ENCODE measurements at regions not wholly inside any gene's neighbourhood (a gene's known extent, or its start where the extent isn't known, plus 50 kb on each side); places are given as distances from the start of the nearest gene placed in this dataset.
"Not testable (repeated sequence)": the region's sequence is repeated elsewhere in the genome, so short reads cannot be mapped to it uniquely, and the experiment has no call there.

DNA sequence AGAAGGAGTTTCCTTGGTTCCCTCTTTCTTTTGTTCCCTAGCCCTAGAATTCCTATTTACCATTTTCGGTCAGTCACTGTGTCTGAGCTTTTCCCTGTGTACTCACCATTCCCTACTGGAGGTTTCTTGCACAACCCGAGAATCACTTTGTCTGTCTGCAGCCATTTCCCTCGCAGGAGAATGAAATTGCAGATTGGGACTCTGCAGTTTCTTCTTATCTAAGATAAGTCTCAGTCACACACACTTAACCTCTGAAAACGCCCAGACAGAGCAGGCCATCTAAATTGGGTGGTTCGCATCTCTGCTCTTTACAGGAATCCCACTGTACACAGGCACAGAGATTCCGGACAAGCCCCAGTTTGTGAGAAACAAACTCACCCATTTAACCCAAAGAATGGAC lies 58.6 kb upstream of the CNTNAP2 start:
- no peak for DNase-seq

DNA sequence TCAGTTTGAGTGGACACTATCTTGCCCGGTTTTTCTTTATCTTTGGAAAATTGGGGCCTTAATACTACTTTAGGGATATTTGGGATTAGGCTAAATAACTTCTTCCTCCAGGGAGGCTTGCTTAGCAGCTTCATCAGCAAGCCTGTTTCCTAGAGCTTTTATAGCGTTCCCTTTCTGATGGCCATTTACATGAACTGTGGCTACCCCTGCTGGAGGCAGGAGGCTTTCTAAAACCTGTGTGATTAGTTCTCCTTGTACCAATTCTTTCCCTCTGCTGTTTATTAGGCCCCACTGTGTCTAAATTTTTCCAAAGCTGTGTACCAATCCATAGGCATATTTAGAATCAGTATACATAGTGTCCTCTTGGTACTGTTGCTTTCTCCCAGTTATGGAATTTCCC lies 61.7 kb upstream of the CNTNAP2 start:
- no peak for DNase-seq

DNA sequence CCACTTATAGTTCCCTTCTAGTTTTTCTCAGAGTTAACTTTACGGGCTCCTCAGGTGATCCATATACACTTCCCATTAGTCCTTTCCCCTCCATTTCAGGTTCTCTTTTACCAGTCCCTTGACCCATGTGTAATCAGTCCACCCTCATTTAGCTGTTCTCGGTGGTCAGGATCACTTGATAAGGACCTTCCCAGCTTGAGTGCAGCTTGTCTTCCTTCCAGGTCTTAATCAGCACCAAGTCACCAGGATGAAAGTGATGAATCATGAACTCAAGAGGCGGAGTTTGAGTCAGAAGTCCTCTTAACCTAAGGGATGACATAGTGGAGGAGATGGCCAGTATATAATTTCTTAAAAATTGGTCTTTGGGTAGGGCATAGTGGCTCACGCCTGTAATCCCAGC lies 63.1 kb upstream of the CNTNAP2 start:
- no peak for DNase-seq

DNA sequence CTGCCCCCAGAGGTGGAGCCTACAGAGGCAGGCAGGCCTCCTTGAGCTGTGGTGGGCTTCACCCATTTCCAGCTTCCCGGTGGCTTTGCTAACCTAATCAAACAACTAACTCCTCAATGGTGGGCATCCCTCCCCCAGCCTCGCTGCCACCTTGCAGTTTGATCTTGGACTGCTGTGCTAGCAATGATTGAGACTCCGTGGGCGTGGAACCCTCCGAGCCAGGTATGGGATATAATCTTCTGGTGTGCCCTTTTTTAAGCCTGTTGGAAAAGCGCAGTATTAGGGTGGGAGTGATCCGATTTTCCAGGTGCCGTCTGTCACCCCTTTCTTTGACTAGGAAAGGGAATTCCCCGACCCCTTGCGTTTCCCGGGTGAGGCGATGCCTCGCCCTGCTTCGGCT lies 73.3 kb upstream of the CNTNAP2 start:
- not testable (repeated sequence) for DNase-seq

DNA sequence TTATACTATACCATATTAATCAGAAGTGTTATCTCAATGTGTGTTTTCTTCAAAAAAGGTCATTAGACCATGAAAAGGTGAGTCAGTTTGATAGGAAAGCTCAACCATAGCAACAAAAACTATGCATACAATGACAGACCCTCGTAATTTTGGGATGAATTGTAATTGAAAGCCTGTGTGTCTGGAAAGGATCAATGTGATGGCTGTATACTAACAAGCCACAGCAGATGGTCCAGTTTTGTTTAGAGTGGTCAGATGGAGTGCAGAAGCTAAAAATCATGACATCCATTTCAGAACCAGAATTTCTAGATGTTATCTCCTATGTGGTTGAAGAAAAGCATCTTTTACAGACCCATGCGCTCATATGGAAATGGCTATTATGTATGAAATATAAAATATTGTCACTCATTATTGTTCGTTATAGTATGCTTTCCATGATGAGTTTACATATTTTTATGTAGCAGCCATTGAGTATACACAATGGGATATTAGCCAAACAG lies 88.3 kb upstream of the CNTNAP2 start:
- no peak for DNase-seq

DNA sequence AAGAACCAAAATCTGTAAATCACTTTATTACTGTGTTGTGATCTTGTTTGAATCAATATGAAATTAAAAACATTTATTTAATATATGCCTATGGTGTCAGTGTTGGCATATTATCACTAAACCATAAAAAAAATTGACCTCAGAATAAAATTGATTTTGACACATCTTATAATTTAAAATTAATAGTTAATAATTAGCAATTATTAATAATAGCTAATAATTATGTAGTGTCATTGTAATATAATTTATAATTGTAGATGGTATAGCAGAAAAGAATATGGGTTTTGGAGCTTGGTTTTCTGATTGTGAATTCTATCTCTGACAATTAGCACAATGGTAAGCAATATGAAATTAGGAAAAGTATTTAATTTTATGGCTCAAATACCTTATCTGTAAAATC lies 89.4 kb upstream of the CNTNAP2 start:
- DNase-seq: no peak

DNA sequence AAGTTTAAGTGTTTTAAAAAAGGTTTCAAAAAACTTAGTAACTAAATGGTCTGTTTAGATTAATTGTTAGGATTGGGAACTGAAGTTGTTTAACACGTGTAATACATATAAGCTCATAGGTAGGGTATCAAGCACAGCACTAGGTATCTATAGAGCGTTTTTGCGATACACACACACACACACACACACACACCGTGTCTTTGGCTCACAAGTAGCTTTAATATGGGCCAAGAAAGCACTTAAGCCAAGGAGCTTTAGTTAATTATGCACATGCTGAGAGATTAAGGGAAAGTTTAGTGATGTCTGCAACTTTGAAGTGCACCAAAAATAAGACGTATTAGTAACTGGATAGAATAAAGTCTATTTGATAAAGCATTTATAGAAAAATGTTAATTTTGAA lies 93.8 kb upstream of the CNTNAP2 start:
- DNase-seq: no peak

DNA sequence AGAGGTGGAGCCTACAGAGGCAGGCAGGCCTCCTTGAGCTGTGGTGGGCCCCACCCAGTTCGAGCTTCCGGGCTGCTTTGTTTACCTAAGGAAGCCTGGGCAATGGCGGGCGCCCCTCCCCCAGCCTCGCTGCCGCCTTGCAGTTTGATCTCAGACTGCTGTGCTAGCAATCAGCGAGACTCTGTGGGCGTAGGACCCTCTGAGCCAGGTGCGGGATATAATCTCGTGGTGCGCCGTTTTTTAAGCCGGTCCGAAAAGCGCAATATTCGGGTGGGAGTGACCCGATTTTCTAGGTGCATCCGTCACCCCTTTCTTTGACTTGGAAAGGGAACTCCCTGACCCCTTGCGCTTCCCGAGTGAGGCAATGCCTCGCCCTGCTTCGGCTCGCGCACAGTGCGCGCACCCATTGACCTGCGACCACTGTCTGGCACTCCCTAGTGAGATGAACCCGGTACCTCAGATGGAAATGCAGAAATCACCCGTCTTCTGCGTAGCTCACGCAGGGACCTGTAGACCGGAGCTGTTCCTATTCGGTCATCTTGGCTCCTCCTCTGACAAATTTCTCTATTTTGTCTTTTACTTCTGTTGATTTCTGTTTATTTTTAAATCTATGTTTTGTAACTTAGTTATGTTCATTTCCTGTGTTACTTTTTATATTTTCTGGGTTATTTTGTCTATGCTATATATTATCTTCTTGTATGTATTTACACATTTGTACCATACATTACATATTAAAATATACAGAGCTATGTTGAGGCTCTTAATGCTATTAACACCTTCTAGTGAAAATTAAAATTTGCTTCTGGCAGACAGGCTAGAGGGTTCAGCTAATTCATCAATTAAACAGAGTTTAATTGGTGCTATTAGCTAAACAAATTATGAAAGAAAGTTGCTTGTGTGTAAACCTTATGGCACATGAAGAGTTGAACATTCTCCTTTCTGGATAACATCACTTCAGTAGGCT lies 97.3 kb upstream of the CNTNAP2 start:
- DNase-seq: not testable (repeated sequence)

DNA sequence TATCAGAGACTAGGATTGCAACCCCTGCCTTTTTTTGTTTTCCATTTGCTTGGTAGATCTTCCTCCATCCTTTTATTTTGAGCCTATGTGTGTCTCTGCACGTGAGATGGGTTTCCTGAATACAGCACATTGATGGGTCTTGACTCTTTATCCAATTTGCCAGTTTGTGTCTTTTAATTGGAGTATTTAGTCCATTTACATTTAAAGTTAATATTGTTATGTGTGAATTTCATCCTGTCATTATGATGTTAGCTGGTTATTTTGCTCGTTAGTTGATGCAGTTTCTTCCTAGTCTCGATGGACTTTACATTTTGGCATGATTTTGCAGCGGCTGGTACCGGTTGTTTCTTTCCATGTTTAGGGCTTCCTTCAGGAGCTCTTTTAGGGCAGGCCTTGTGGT lies 99.2 kb upstream of the CNTNAP2 start:
- not testable (repeated sequence) for DNase-seq

DNA sequence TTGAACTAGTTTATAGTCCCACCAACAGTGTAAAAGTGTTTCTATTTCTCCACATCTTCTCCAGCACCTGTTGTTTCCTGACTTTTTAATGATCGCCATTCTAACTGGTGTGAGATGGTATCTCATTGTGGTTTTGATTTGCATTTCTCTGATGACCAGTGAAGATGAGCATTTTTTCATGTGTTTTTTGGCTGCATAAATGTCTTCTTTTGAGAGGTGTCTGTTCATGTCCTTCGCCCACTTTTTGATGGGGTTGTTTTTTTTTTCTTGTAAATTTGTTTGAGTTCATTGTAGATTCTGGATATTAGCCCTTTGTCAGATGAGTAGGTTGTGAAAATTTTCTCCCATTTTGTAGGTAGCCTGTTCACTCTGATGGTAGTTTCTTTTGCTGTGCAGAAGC lies 102.4 kb upstream of the CNTNAP2 start:
- DNase-seq: not testable (repeated sequence)

DNA sequence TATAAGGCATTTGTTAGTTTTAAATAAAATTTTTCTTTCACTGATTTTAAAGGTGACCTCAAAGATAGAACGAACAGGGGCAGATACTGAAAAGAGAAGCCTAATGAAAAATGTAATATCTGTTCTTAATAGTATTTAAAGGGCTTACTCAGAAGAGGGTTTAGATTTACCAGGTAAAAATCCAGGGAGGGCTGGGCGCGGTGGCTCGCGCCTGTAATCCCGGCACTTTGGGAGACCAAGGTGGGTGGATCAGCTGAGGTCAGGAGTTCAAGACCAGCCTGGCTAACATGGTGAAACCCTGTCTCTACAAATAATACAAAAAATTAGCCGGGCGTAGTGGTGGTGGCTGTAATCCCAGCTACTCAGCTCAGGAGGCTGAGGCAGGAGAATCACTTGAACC lies 108.3 kb upstream of the CNTNAP2 start:
- no peak for DNase-seq

DNA sequence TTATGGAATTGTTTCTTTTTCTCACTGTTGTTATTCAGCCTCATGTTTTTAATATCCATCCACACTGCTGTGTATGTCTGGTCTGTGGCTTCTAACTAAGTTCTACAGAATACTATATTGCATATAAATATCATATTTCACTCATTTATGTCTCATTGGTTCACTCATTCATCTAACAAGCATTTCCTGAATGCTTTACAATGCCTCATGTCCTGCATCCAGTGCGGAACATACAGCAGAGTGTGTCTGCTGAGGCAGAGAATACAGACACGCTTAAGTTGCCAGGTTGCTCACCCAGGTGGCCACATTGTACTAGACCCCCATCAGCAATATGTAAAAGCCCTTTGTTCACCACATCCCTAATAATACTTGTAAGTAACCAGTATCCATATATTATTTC lies 111.8 kb upstream of the CNTNAP2 start:
- no peak for DNase-seq

DNA sequence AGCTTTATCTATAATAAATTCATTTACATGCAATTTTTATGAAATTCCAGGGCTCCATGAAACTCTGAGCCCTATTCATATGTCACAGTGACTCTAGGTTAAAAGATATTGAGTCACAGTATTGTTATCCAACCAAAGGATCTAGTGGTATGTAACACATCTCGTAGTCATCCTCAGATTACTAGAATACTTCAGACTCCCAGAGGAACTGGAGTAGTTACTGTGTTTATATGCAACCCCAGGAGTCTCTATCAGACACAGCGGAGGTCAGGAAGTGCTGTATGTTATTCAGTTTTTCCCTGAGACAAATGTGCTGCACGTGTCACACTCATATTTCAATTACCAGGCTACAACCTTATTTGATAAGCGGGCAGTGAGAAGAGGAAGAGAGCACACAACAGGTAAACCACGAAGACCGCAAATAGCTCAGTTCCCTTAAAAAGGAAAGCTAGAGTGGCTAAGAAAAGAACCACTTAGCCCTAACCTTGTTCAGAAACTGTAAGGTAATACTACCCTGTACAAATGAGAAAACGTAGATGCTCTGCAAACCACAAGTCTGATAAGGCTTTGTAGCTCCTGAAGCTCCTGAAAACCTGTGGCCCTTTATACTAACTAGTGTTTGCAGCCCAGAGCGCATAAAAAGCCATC lies 114.0 kb upstream of the CNTNAP2 start:
- no peak for DNase-seq

DNA sequence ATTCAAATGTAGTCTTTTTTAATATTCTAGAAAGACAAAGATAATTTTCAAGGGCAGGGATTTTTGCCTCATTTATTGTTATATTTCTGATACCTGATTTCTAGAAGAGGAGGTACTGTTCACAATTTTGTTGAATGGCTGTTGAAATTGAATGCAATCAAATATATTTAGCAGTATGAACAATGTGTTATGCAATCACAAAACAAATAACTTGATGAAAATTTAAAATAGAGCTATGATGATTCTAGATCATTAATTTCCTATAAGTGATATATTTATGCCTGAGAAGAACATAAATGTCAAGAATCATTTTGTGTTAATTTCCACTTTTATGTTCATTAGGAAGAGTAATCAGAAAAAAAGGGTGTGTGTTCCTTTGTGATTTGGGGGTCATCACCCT lies 114.6 kb upstream of the CNTNAP2 start:
- no peak for DNase-seq

DNA sequence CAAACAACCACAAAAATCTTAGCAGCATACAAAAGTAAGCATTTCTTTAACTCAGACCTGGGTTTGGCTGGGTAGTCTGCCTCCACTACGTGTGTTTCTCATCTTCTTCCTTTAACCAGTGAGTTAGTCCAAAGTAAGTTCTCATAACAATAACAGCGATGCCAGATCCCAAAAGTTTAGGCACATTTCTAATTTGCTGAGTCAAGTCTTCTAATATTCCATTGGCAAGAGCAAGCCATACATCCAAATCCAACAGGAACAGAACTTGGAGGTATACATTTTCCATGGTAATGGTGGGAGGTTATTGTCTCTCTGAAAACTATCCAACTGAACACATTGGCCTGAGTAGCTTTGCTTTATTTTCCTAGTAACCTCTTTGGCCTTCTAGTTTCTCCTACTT lies 115.7 kb upstream of the CNTNAP2 start:
- DNase-seq: no peak

DNA sequence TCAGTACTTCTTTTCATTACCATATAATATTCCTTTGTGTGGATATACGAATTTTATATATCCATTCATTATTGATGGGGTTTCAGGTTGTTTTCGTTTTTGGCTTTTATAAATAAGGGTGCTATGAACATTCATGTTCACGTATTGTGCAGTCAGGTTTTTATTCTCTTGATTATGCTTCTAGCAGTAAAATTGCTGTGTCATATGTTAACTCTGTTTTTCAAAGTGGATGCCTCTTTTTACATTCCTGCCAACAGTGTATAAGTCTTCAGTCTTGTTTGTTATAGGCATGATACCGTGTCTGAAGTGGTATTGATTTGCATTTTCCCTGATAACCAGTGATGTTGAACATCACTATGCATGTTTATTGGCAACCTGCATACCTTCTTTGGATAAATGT lies 127.1 kb upstream of the CNTNAP2 start:
- no peak for DNase-seq

DNA sequence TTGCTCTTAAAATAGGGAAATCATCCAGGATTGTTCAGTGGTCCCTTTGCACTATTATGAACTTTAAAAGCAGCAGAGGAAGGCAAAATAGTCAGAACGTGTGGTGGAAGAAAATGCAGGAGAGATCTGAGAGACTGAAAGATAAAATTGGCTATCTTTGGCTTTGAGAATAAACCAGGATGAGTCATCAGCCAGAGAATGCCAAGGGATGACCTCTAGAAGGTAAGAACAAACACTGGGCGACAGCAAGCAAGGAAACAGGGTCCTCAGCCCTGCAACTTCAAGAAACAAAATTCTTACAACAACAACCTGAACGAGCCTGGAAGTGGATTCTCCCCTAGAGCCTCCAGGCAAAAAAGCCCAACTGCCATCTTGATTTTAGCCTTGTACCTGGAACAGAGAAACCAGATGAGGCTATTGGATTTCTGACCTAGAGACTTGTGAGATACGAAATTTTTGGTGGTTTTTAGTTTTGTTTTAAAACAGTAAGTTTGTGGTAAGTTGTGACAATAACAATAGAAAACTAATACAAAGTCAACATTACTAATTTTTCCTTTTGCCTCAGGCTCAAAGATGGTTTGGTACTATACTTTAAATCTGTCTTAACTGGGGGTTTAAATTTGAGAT lies 130.2 kb upstream of the CNTNAP2 start:
- DNase-seq: no peak

DNA sequence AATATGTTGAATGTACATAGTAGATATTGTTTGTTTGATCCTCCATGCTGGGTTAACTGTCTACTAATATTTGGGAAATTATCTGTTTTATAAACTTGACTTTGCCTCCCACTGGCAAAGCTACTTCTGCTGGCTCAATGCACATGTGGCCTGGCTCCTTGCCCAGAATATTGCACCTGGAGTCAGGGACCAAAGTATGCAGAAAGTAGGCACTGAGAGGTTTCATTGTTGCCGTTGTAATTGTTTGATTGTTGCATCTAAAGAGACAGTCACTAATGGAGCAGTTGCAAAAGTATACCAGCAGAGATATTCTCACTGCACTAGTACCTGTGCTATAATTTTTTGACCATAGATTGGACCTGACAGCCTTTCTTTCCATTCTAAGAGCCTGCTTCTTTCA lies 137.8 kb upstream of the CNTNAP2 start:
- no peak for DNase-seq

DNA sequence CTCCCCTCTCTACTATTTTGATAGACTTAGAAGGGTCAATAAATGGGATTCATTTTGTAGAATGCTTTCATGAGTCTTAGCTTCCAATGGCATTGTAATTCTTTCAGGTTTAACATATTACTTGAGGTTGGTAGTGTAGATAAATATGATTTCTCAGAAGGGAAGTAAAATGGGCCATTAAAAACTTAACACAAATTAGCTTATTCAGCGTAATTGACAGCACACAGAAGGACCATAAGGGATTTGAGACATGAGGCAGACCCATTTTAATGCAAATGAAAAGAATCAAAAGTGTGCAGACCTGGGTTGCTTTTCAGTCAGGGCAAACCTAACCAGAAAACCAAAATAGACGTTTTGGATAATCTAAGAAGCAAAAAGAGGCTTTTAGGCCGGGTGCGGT lies 156.6 kb upstream of the CNTNAP2 start:
- no peak for DNase-seq

DNA sequence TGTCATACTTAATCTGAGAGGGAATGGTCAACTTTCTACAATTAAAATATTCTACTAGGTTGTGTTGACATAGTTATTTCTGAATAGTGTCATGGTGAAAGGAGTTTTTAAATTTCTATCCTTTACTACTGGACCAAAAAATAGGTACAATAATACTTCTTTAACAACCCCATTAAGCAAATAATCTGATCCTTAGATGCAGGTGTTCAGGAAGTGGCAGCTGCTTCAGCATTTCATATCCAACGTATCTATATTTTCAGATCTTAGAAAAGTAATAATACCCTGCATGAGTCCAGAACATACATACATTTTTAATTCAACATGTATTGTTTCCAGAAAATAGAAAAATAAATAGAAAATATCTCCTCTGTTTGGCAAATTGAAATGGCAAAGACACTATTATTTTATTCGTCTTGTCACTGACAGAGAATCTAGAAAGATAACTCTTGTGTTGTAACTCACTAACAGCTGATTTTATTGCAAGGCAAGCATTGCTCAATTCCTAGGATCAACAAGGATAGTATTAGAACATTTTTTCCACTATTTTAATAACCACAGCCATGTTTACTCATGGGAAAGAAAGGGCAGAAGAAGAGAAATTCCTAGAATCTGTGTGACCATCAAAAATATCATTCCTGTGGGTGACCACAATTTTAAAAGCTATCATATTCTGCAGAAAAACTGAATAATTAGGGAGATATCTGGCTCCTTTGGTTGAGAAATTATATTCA lies 159.3 kb upstream of the CNTNAP2 start:
- no peak for DNase-seq

DNA sequence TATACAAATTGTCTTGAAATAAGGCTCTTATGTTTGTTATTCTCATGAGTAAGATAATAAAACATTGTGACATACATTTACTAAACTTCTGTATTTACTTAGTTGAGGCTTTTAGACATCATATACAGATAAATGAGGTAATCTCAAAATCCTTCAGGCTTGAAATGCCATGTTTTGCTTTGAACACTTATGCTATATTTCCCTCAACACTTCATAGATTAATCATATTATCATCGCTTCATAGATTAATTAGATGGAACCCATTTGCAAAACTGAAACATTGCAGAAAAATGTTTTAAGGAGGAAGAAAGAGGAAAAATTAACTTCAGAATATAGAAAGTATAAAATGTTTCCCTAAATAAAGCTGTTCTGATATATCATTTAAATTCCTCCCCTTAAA lies 165.0 kb upstream of the CNTNAP2 start:
- DNase-seq: no peak

DNA sequence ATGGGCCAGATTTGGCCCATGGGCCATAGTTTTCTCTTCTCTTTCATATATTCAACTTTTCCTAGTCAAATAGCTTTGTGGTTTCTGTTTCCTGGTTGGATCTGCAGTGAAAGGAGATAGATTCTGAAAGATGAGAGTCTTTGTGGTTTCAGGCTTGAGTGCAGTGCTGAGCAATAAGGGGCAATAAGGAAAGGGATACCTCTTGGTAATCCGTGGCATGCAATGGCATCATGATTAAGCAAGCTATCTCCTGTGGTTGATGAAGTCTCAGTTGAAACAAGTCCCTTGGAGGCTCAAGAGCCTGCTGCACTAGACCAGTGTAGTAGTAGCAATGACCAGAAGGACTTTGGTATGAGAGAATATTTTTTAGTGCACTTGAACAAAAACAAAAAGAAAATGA lies 187.7 kb upstream of the CNTNAP2 start:
- DNase-seq: no peak

Data from anterior cingulate cortex (tissue), 58 donors.